K562 (cell line): ENCODE measurements at regions not wholly inside any gene's neighbourhood (a gene's known extent, or its start where the extent isn't known, plus 50 kb on each side); places are given as distances from the start of the nearest gene placed in this dataset.
"Not testable (repeated sequence)": the region's sequence is repeated elsewhere in the genome, so short reads cannot be mapped to it uniquely, and the experiment has no call there.

Experiments
- ATAC-seq: fragments of 200-7000 bp; cut with Tn5 transposase; 3 replicates; pipeline ENCODE4 v1.9.1; 2020; ENCODE audit warnings: moderate library complexity
- BruUV-seq: library from RNA; stranded (reverse); fragments of 400-500 nt; replicated peaks from 2 replicates; lab custom pipeline; 2021; lab: Mats Ljungman, UMichigan
- CTCF ChIA-PET: fragments of 300-600 bp; formaldehyde crosslinking; extraction: SDS; loops from one replicate; lab custom pipeline; 2021; ENCODE audit warnings: low intra/inter-chr PET ratio; lab: Yijun Ruan, JAX
- POLR2A ChIA-PET: fragments of 300-600, 350-650 bp; sonication (Branson Sonifier 250); formaldehyde crosslinking; extraction: SDS; loops from one replicate; lab custom pipeline; 2021; ENCODE audit warnings: antibody characterized with exemption, inconsistent platforms; lab: Yijun Ruan, JAX
- DNase-seq, 4 experiments: peaks; one replicate each; pipeline versions ENCODE4 v3.0.0 to v3.0.0-alpha.2; 2011 to 2018; ENCODE audit warnings: low spot score in 3 of 4, mixed read lengths in 3 of 4; ENCODE audit errors: extremely low read depth in 1 of 4
- FAIRE-seq: peaks from 2 replicates; lab custom pipeline; 2011; peaks lifted over from hg19 to GRCh38; lab: Jason Lieb, UNC
- H2AFZ ChIP-seq: 2 replicates; pipeline ENCODE4 v1.6.0; 2011; ENCODE audit warnings: low read depth, low read length, control low read depth, inconsistent platforms
- H3K27ac ChIP-seq: fragments of 200-600 bp; 3 replicates; pipeline ENCODE4 v1.8.0; 2011; ENCODE audit warnings: low read depth, mild to moderate bottlenecking, control low read depth, inconsistent platforms, low read length, moderate library complexity, mixed read lengths; ENCODE audit errors: extremely low read depth
- H3K27me3 ChIP-seq, 2 experiments: fragments of 300-600 bp in 1 of 2; 2 replicates in 1 of 2; 3 replicates in 1 of 2; pipeline versions ENCODE4 v1.6.0 to v1.8.0; 2011; ENCODE audit warnings: inconsistent platforms in 2 of 2, low read length in 2 of 2, mild to moderate bottlenecking in 1 of 2, mixed read lengths in 1 of 2, moderate library complexity in 1 of 2; ENCODE audit not compliant: control insufficient read depth in 2 of 2, insufficient read depth in 2 of 2
- H3K36me3 ChIP-seq: fragments of 300-600 bp; 3 replicates; pipeline ENCODE4 v1.8.0; 2011; ENCODE audit warnings: mild to moderate bottlenecking, low read length, inconsistent platforms; ENCODE audit not compliant: control insufficient read depth, insufficient read depth
- H3K4me1 ChIP-seq, 2 experiments: fragments of 200-600 bp in 1 of 2; replicated peaks in 1 of 2; 2 replicates in 1 of 2; 3 replicates in 1 of 2; pipeline versions ENCODE4 v1.5.1 to v1.8.0; 2011; ENCODE audit warnings: inconsistent platforms in 2 of 2, low read length in 2 of 2, mild to moderate bottlenecking in 1 of 2, mixed read lengths in 1 of 2, moderate library complexity in 1 of 2; ENCODE audit not compliant: control insufficient read depth in 2 of 2, insufficient read depth in 2 of 2
- H3K4me2 ChIP-seq: 2 replicates; pipeline ENCODE4 v1.6.1; 2011; ENCODE audit warnings: low read length, control low read depth, inconsistent platforms, mixed read lengths; ENCODE audit not compliant: insufficient read depth
- H3K4me3 ChIP-seq: fragments of 200-600 bp; sonication (generic), shearing (Covaris generic); 2 replicates; pipeline ENCODE4 v1.5.1; 2016; ENCODE audit warnings: control low read depth, inconsistent platforms
- H3K79me2 ChIP-seq: fragments of 200-600 bp; 3 replicates; pipeline ENCODE4 v1.8.0; 2011; ENCODE audit warnings: low read length, inconsistent platforms; ENCODE audit not compliant: control insufficient read depth, insufficient read depth
- H3K9ac ChIP-seq, 2 experiments: 2 replicates each; pipeline versions ENCODE4 v1.6.0 to v1.6.1; 2011; ENCODE audit warnings: low read depth in 2 of 2, low read length in 2 of 2, control low read depth in 1 of 2, inconsistent platforms in 1 of 2, mild to moderate bottlenecking in 1 of 2, mixed read lengths in 1 of 2; ENCODE audit not compliant: insufficient read depth in 1 of 2
- H3K9me1 ChIP-seq: one replicate; pipeline ENCODE4 v1.6.0; 2011; ENCODE audit warnings: inconsistent platforms, mild to moderate bottlenecking, low read length, moderate library complexity; ENCODE audit not compliant: control insufficient read depth, insufficient read depth
- H3K9me3 ChIP-seq: replicated peaks from 2 replicates; pipeline ENCODE4 v1.5.1; 2011; ENCODE audit warnings: low read depth, low read length, inconsistent platforms; ENCODE audit not compliant: control insufficient read depth, insufficient read depth
- H4K20me1 ChIP-seq: replicated peaks from 2 replicates; pipeline ENCODE4 v1.6.1; 2011; ENCODE audit warnings: low read length, inconsistent platforms, mixed read lengths; ENCODE audit not compliant: control insufficient read depth, insufficient read depth
- ARID1B ChIP-seq: fragments of 450-650 bp; IDR thresholded peaks from 2 replicates; pipeline ENCODE4 v1.6.1; 2016; ENCODE audit warnings: antibody characterized with exemption, mild to moderate bottlenecking, inconsistent platforms
- CBFA2T2 ChIP-seq: fragments of 450-650 bp; conservative IDR thresholded peaks from 2 replicates; pipeline ENCODE4 v1.6.1; 2017; ENCODE audit warnings: mild to moderate bottlenecking
- CBFA2T3 ChIP-seq: fragments of 450-650 bp; IDR thresholded peaks from 2 replicates; pipeline ENCODE4 v1.6.1; 2017
- CTBP1 ChIP-seq: fragments of 450-650 bp; IDR thresholded peaks from 2 replicates; pipeline ENCODE4 v1.6.1; 2016; ENCODE audit warnings: borderline replicate concordance
- FOXM1 ChIP-seq, 2 experiments: fragments of 450-650 bp in 1 of 2; sonication (generic) in 1 of 2; formaldehyde crosslinking in 1 of 2; IDR thresholded peaks; 2 replicates each; pipeline versions ENCODE4 v1.6.1 to v1.9.0; 2017 to 2022; ENCODE audit warnings: low read depth in 2 of 2, mild to moderate bottlenecking in 2 of 2, missing genetic modification reagents in 1 of 2, moderate library complexity in 1 of 2
- KLF16 ChIP-seq: IDR thresholded peaks from 2 replicates; pipeline ENCODE4 v1.6.1; 2016; ENCODE audit warnings: antibody characterized with exemption
- LEF1 ChIP-seq: fragments of 450-650 bp; IDR thresholded peaks from 2 replicates; pipeline ENCODE4 v1.6.1; 2016; ENCODE audit warnings: mild to moderate bottlenecking
- MECOM ChIP-seq: fragments of 250-450 bp; sonication (Bioruptor Pico); IDR thresholded peaks from 2 replicates; pipeline ENCODE4 v1.8.0; 2022; ENCODE audit warnings: inconsistent platforms
- MEIS2 ChIP-seq: fragments of 450-650 bp; IDR thresholded peaks from 2 replicates; pipeline ENCODE4 v1.6.1; 2014; ENCODE audit warnings: mild to moderate bottlenecking; ENCODE audit not compliant: partially characterized antibody
- MTA2 ChIP-seq: fragments of 450-650 bp; IDR thresholded peaks from 2 replicates; pipeline ENCODE4 v1.6.1; 2016; ENCODE audit warnings: low read depth
- NCOR1 ChIP-seq: fragments of 450-650 bp; IDR thresholded peaks from 2 replicates; pipeline ENCODE4 v1.6.1; 2016; ENCODE audit warnings: mild to moderate bottlenecking, moderate library complexity
- RCOR1 ChIP-seq, 2 experiments: IDR thresholded peaks; 2 replicates each; pipeline ENCODE4 v1.6.1; 2012; ENCODE audit warnings: low read depth in 2 of 2, low read length in 2 of 2, borderline replicate concordance in 1 of 2, improper control_type of control experiment in 1 of 2
- SMAD4 ChIP-seq: fragments of 250-450 bp; sonication (Bioruptor Pico); conservative IDR thresholded peaks from 2 replicates; pipeline ENCODE4 v1.8.0; 2021; ENCODE audit warnings: inconsistent platforms, mild to moderate bottlenecking, moderate library complexity
- SMARCA4 ChIP-seq: fragments of 450-650 bp; IDR thresholded peaks from 2 replicates; pipeline ENCODE4 v1.6.1; 2016
- SOX6 ChIP-seq: fragments of 450-650 bp; IDR thresholded peaks from 2 replicates; pipeline ENCODE4 v1.6.1; 2014; ENCODE audit warnings: mild to moderate bottlenecking
- TAL1 ChIP-seq: fragments of 450-650 bp; IDR thresholded peaks from 2 replicates; pipeline ENCODE4 v1.6.1; 2016; ENCODE audit warnings: mild to moderate bottlenecking
- TCF3 ChIP-seq: sonication (generic); formaldehyde crosslinking; IDR thresholded peaks from 2 replicates; pipeline ENCODE4 v1.4.0; 2020; ENCODE audit warnings: mild to moderate bottlenecking, missing genetic modification reagents
- TCF7 ChIP-seq: sonication (generic); IDR thresholded peaks from 2 replicates; pipeline ENCODE4 v1.6.1; 2016; ENCODE audit warnings: antibody characterized with exemption, borderline replicate concordance
- TEAD4 ChIP-seq, 2 experiments: sonication (generic) in 1 of 2; formaldehyde crosslinking in 1 of 2; IDR thresholded peaks; 2 replicates each; pipeline versions ENCODE4 v1.6.1 to v1.8.0; 2012 to 2022; ENCODE audit warnings: borderline replicate concordance in 1 of 2, inconsistent platforms in 1 of 2, low read length in 1 of 2, mild to moderate bottlenecking in 1 of 2, missing genetic modification reagents in 1 of 2
- TRIM24 ChIP-seq, 2 experiments: fragments of 450-650 bp; IDR thresholded peaks; 2 replicates each; pipeline ENCODE4 v1.6.1; 2016
- WGBS: fragments of 100-300 bp; shearing (Covaris generic); methylation state at CpG from one replicate; pipeline ENCODE4 v1.1.6; 2016; ENCODE audit warnings: low coverage, mixed read lengths; ENCODE audit not compliant: insufficient coverage; ENCODE audit errors: missing lambda C conversion rate; 5-methylcytosine and 5-hydroxymethylcytosine counted together
- in situ Hi-C: fragments of 300-500 bp; cut with MboI; formaldehyde crosslinking; loops from 4 replicates; pipeline ENCODE4 v1.15.0; 2018; ENCODE audit warnings: inconsistent platforms, mixed read lengths
- intact Hi-C: fragments of 100-400 bp; cut with micrococcal nuclease; formaldehyde crosslinking; loops from 2 replicates; pipeline ENCODE4 v1.14.2; 2022

DNA sequence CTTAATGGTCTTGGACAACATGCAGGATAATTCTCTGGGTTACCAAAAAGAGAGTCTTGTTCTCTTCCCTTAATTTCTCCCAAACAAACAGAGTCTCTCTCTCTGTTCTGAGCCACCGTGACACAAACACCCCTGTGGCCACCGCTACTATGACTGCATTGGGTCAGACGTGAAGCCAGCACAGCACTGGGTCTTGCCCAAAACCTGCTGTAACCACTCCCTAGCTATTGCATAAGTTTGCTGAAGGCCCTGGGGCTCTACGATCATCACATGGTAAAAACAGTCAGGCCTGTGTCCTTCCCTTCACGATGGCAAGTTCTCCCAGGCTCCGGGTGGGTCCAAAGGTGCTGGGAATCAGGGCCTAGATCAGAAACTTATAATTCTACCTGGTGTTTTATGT lies 117.1 kb downstream of the THSD1 start:
- H3K9me1 ChIP-seq, in situ Hi-C loops, H3K36me3 ChIP-seq, H3K79me2 ChIP-seq, FAIRE-seq, H3K27ac ChIP-seq, H3K4me3 ChIP-seq, intact Hi-C loops, H3K4me2 ChIP-seq, CTCF ChIA-PET, BruUV-seq, H3K27me3 ChIP-seq, H3K4me1 ChIP-seq, H3K9ac ChIP-seq, POLR2A ChIA-PET, H2AFZ ChIP-seq, H3K9me3 ChIP-seq, DNase-seq, H4K20me1 ChIP-seq, ATAC-seq: not testable (repeated sequence)
- no CpG with 5 or more reads among the region's 6 CpGs for WGBS

DNA sequence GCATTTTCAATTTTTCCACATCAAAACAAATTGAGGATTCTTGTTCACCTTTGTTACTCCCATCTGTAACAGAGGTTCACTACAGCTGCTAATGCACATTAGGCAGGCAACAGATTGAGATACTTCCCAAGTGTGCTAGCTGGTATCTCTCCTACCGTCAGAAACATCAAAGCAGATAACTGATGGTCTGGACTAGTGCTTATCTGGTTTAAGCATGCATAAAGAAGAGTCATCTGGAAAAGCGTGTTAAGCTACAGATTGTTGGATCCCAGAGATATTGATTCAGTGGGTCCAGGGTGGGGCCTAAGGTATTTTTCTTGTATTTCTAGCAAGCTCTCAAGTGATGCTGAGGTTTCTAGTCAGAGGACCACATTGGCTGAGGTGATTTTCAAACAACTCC lies 122.0 kb upstream of the NEK3 start:
- DNase-seq = peak in 1 of 4 experiments; percentile 7
- H3K4me1 ChIP-seq; H4K20me1 ChIP-seq; in situ Hi-C loops; H3K4me2 ChIP-seq; H3K27me3 ChIP-seq; intact Hi-C loops; H3K9me3 ChIP-seq; H3K9me1 ChIP-seq; H3K36me3 ChIP-seq; H2AFZ ChIP-seq; FAIRE-seq; H3K9ac ChIP-seq; H3K79me2 ChIP-seq; H3K27ac ChIP-seq; H3K4me3 ChIP-seq; BruUV-seq; POLR2A ChIA-PET; CTCF ChIA-PET; TF ChIP-seq TEAD4 (CRISPR knock-in tag; IDR thresholded peaks at IDR 0.05; ENCODE audit: borderline replicate concordance); FOXM1 (CRISPR knock-in tag; IDR thresholded peaks at IDR 0.05; ENCODE audit: low read depth): not testable (repeated sequence)
- peak; percentile 74 for TF ChIP-seq CBFA2T2
- peak; percentile 56 for TF ChIP-seq KLF16
- TF ChIP-seq RCOR1 (IDR thresholded peaks at IDR 0.05; ENCODE audit: borderline replicate concordance in 1 of 2, low read depth in 2 of 2, low read length in 2 of 2) = 0 out of 4 replicates have a peak, but pooled peaks of 1 of the 2 experiments have one; percentile 21
- TF ChIP-seq CTBP1 = peak; percentile 54; the same call in 1 of the 2 replicates
- TF ChIP-seq MTA2 = peak; percentile 63
- TF ChIP-seq MECOM (CRISPR knock-in tag) = peak; percentile 78; the same call in 1 of the 2 replicates
- TF ChIP-seq TRIM24 (IDR thresholded peaks at IDR 0.05) = peak; percentile 55; a peak in 2 of 4 replicates
- TF ChIP-seq TEAD4 (IDR thresholded peaks at IDR 0.05; ENCODE audit: low read length) = peak; percentile 75
- TF ChIP-seq NCOR1 = peak; percentile 53
- TF ChIP-seq TCF3 (CRISPR knock-in tag) = peak; percentile 61
- TF ChIP-seq LEF1 = peak; percentile 57; the same call in 1 of the 2 replicates
- TF ChIP-seq TAL1 = peak; percentile 87
- peak; percentile 66 for TF ChIP-seq FOXM1 (IDR thresholded peaks at IDR 0.05; ENCODE audit: low read depth)
- 0 out of 2 replicates have a peak, but pooled peaks have one; percentile 16 for TF ChIP-seq SMARCA4
- peak; percentile 82 for TF ChIP-seq ARID1B
- TF ChIP-seq CBFA2T3 = peak; percentile 81
- TF ChIP-seq TCF7 = 0 out of 2 replicates have a peak, but pooled peaks have one; percentile 51
- TF ChIP-seq SMAD4 (CRISPR knock-in tag) = peak; percentile 55; the same call in 1 of the 2 replicates
- peak; percentile 58 for TF ChIP-seq MEIS2
- TF ChIP-seq SOX6 = peak; percentile 68; the same call in 1 of the 2 replicates
- WGBS = 7% methylated on average over 2 of the region's 2 CpGs
- ATAC-seq = peak; percentile 40; the same call in 2 of the 3 replicates
